Karpas-422 (cell line): ENCODE measurements at regions not wholly inside any gene's neighbourhood (a gene's known extent, or its start where the extent isn't known, plus 50 kb on each side); places are given as distances from the start of the nearest gene placed in this dataset.

Experiments
- DNase-seq: peaks from one replicate; pipeline ENCODE4 v3.0.0-alpha.2; 2015
- H2AFZ ChIP-seq: fragments of 200-600 bp; sonication (generic); 2 replicates; pipeline ENCODE4 v1.6.1; 2014; ENCODE audit warnings: antibody characterized with exemption, low read length, mixed read lengths
- H3K27ac ChIP-seq: fragments of 200-600 bp; sonication (generic); 2 replicates; pipeline ENCODE4 v1.5.1; 2014; ENCODE audit warnings: mild to moderate bottlenecking, low read length, moderate library complexity
- H3K27me3 ChIP-seq: fragments of 200-600 bp; sonication (generic); 2 replicates; pipeline ENCODE4 v1.6.1; 2014; ENCODE audit warnings: low read length, mixed read lengths
- H3K36me3 ChIP-seq: fragments of 200-600 bp; sonication (generic); 2 replicates; pipeline ENCODE4 v1.6.1; 2014; ENCODE audit warnings: low read length, mixed read lengths; ENCODE audit not compliant: insufficient read depth
- H3K4me1 ChIP-seq: fragments of 200-600 bp; sonication (generic); 2 replicates; pipeline ENCODE4 v1.6.1; 2014; ENCODE audit warnings: mild to moderate bottlenecking, low read length, mixed read lengths
- H3K4me2 ChIP-seq: fragments of 200-600 bp; sonication (generic); 2 replicates; pipeline ENCODE4 v1.6.1; 2014; ENCODE audit warnings: low read length, low read depth, mild to moderate bottlenecking; ENCODE audit not compliant: poor library complexity, severe bottlenecking
- H3K4me3 ChIP-seq: fragments of 200-600 bp; sonication (generic); 2 replicates; pipeline ENCODE4 v1.5.1; 2014; ENCODE audit warnings: mild to moderate bottlenecking, antibody characterized with exemption, low read length, mixed read lengths
- H3K79me2 ChIP-seq: fragments of 200-600 bp; sonication (generic); 2 replicates; pipeline ENCODE4 v1.6.1; 2014; ENCODE audit warnings: mild to moderate bottlenecking, low read length, mixed read lengths
- H3K9ac ChIP-seq: fragments of 200-600 bp; sonication (generic); 2 replicates; pipeline ENCODE4 v1.6.0; 2014; ENCODE audit warnings: low read length
- H3K9me2 ChIP-seq: fragments of 200-600 bp; sonication (generic), shearing (Covaris generic); replicated peaks from 2 replicates; pipeline ENCODE4 v1.6.0; 2014; ENCODE audit warnings: mild to moderate bottlenecking, low read length, moderate library complexity; ENCODE audit not compliant: insufficient read depth
- H3K9me3 ChIP-seq: fragments of 300-700, 200-600 bp; sonication (generic); 2 replicates; pipeline ENCODE4 v1.6.1; 2014; ENCODE audit warnings: low read length, mixed read lengths
- H4K20me1 ChIP-seq: fragments of 200-600 bp; sonication (generic); 2 replicates; pipeline ENCODE4 v1.6.1; 2014; ENCODE audit warnings: mild to moderate bottlenecking, antibody characterized with exemption, low read length, low read depth; ENCODE audit not compliant: insufficient read depth

GRCh38 chr5:68550015-68550414 lies 334.5 kb downstream of the PIK3R1 start:
- no peaks in the 10 kb centered on the region for H3K36me3 ChIP-seq
- no peak overlapping the region for H3K4me3 ChIP-seq
- H3K4me1 ChIP-seq: no peaks in the 10 kb centered on the region
- no peak overlapping the region for H2AFZ ChIP-seq
- no peak overlapping the region for H3K4me2 ChIP-seq
- no peaks in the 10 kb centered on the region for H4K20me1 ChIP-seq
- DNase-seq: no peak
- H3K9me2 ChIP-seq: no peaks in the 10 kb centered on the region
- H3K79me2 ChIP-seq: no peaks in the 10 kb centered on the region
- H3K27ac ChIP-seq: no peak overlapping the region
- no peaks in the 10 kb centered on the region for H3K27me3 ChIP-seq
- H3K9ac ChIP-seq: no peak overlapping the region
- H3K9me3 ChIP-seq: no peaks in the 10 kb centered on the region

DNA sequence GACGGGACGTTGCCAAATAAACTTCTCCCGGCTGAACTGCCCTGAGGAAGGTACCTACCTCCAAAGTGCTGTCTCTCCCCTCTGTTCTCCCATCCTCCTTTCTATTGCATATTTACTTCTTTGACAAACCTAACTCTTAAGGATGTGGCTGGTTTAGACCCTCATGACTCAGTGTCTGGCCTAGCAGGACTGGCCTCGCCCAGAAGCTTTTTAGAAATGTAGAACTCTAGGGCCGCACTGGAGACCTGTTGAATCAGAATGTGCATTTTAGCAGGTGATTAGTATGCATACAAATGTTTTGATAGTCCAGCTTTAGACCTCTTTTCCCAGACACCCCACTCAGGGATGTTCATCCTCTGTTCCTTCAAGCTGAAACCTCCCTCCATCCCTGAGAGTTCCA lies 335.9 kb downstream of the PIK3R1 start:
- no peaks in the 10 kb centered on the region for H4K20me1 ChIP-seq
- no peaks in the 10 kb centered on the region for H3K36me3 ChIP-seq
- H3K27me3 ChIP-seq: no peaks in the 10 kb centered on the region
- no peak for DNase-seq
- no peaks in the 10 kb centered on the region for H3K79me2 ChIP-seq
- no peak overlapping the region for H3K4me3 ChIP-seq
- no peaks in the 10 kb centered on the region for H3K9me3 ChIP-seq
- H3K4me1 ChIP-seq: no peaks in the 10 kb centered on the region
- H3K4me2 ChIP-seq: no peak overlapping the region
- H3K9me2 ChIP-seq: no peaks in the 10 kb centered on the region
- H3K27ac ChIP-seq: no peak overlapping the region
- H3K9ac ChIP-seq: no peak overlapping the region
- H2AFZ ChIP-seq: no peak overlapping the region

GRCh38 chr5:68554571-68555279 lies 339.2 kb downstream of the PIK3R1 start:
- H3K9me2 ChIP-seq: no peaks in the 10 kb centered on the region
- H3K36me3 ChIP-seq: no peaks in the 10 kb centered on the region
- no peaks in the 10 kb centered on the region for H3K27me3 ChIP-seq
- no peak overlapping the region for H3K27ac ChIP-seq
- DNase-seq: no peak
- no peak overlapping the region for H3K9ac ChIP-seq
- no peaks in the 10 kb centered on the region for H3K9me3 ChIP-seq
- H2AFZ ChIP-seq: no peak overlapping the region
- no peaks in the 10 kb centered on the region for H3K79me2 ChIP-seq
- no peak overlapping the region for H3K4me3 ChIP-seq
- no peaks in the 10 kb centered on the region for H3K4me1 ChIP-seq
- no peak overlapping the region for H3K4me2 ChIP-seq
- H4K20me1 ChIP-seq: no peaks in the 10 kb centered on the region

- Histone ChIP-seq H3K79me2 (no peaks in the 10 kb centered on the region), H3K36me3 (no peaks in the 10 kb centered on the region), H4K20me1 (no peaks in the 10 kb centered on the region), H3K4me3 (no peak overlapping the region), H3K27me3 (no peaks in the 10 kb centered on the region), H3K27ac (no peak overlapping the region), H3K9me2 (no peaks in the 10 kb centered on the region), H3K9me3 (no peaks in the 10 kb centered on the region), H2AFZ (no peak overlapping the region), H3K4me2 (no peak overlapping the region), H3K4me1 (no peaks in the 10 kb centered on the region), H3K9ac (no peak overlapping the region)
- no peak for DNase-seq
These were observed 340.5 kb downstream of the PIK3R1 start for GRCh38 chr5:68555907-68556681.

GRCh38 chr5:68557162-68557936 lies 341.8 kb downstream of the PIK3R1 start:
- DNase-seq: no peak
- H3K4me3 ChIP-seq: no peak overlapping the region
- no peaks in the 10 kb centered on the region for H3K36me3 ChIP-seq
- H3K9me2 ChIP-seq: no peaks in the 10 kb centered on the region
- H3K27me3 ChIP-seq: no peaks in the 10 kb centered on the region
- no peak overlapping the region for H3K4me2 ChIP-seq
- no peaks in the 10 kb centered on the region for H3K79me2 ChIP-seq
- H3K4me1 ChIP-seq: no peaks in the 10 kb centered on the region
- no peaks in the 10 kb centered on the region for H4K20me1 ChIP-seq
- no peak overlapping the region for H3K9ac ChIP-seq
- no peak overlapping the region for H2AFZ ChIP-seq
- no peaks in the 10 kb centered on the region for H3K9me3 ChIP-seq
- H3K27ac ChIP-seq: no peak overlapping the region

GRCh38 chr5:68562308-68562707 lies 346.8 kb downstream of the PIK3R1 start:
- Histone ChIP-seq H3K9me2 (no peaks in the 10 kb centered on the region), H3K9me3 (no peaks in the 10 kb centered on the region), H3K27me3 (peaks cover 3% of the 10 kb centered on the region; the same call in 1 of the 2 replicates), H4K20me1 (no peaks in the 10 kb centered on the region), H3K9ac (no peak overlapping the region), H3K36me3 (no peaks in the 10 kb centered on the region), H3K27ac (no peak overlapping the region), H3K79me2 (no peaks in the 10 kb centered on the region), H3K4me1 (peaks cover 13% of the 10 kb centered on the region), H2AFZ (no peak overlapping the region), H3K4me2 (no peak overlapping the region), H3K4me3 (no peak overlapping the region)
- no peak for DNase-seq

DNA sequence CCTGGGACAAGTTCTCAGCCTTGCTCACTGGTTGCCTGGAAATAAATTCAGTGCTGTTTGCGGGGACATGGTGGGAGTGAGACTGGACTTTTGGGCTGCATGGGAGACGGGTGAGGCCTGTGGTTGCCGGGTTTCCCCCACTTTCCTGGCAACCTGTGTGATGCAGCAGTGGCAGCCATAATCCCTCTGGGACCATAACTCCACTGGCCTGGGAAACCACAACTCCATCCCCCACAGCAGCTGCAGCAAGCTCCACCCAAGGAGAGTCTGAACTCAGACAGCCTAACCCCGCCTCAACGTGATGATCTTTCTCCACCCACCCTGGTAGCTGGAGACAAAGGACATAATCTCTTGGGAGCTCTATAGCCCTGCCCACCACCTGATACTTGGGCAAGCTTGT lies 349.9 kb downstream of the PIK3R1 start:
- Histone ChIP-seq H4K20me1 (no peaks in the 10 kb centered on the region), H3K27me3 (peaks cover 3% of the 10 kb centered on the region; the same call in 1 of the 2 replicates), H3K79me2 (no peaks in the 10 kb centered on the region), H3K27ac (no peak overlapping the region), H2AFZ (no peak overlapping the region), H3K9ac (no peak overlapping the region), H3K36me3 (no peaks in the 10 kb centered on the region), H3K9me2 (no peaks in the 10 kb centered on the region), H3K9me3 (no peaks in the 10 kb centered on the region), H3K4me3 (no peak overlapping the region), H3K4me1 (peaks cover 13% of the 10 kb centered on the region), H3K4me2 (peak overlapping the region; percentile 40)
- DNase-seq: peak; percentile 57

GRCh38 chr5:68576805-68577204 lies 361.2 kb downstream of the PIK3R1 start:
- H3K27ac ChIP-seq: no peak overlapping the region
- H3K36me3 ChIP-seq: no peaks in the 10 kb centered on the region
- H3K4me3 ChIP-seq: no peak overlapping the region

More at GRCh38 chr5:68576805-68577204, 361.2 kb downstream of the PIK3R1 start:
- no peaks in the 10 kb centered on the region for H3K4me1 ChIP-seq
- no peaks in the 10 kb centered on the region for H3K79me2 ChIP-seq
- no peak overlapping the region for H3K4me2 ChIP-seq
- no peaks in the 10 kb centered on the region for H3K9me3 ChIP-seq
- no peaks in the 10 kb centered on the region for H4K20me1 ChIP-seq
- H3K9me2 ChIP-seq: no peaks in the 10 kb centered on the region
- DNase-seq: no peak
- H2AFZ ChIP-seq: no peak overlapping the region
- H3K9ac ChIP-seq: no peak overlapping the region
- H3K27me3 ChIP-seq: no peaks in the 10 kb centered on the region
